GM21367 (cell line): ENCODE measurements at regions not wholly inside any gene's neighbourhood (a gene's known extent, or its start where the extent isn't known, plus 50 kb on each side); places are given as distances from the start of the nearest gene placed in this dataset.

Experiments
- ATAC-seq: cut with Tn5 transposase; IDR thresholded peaks from one replicate; pipeline ENCODE4 v1.9.1; 2021; ENCODE audit not compliant: unreplicated experiment

DNA sequence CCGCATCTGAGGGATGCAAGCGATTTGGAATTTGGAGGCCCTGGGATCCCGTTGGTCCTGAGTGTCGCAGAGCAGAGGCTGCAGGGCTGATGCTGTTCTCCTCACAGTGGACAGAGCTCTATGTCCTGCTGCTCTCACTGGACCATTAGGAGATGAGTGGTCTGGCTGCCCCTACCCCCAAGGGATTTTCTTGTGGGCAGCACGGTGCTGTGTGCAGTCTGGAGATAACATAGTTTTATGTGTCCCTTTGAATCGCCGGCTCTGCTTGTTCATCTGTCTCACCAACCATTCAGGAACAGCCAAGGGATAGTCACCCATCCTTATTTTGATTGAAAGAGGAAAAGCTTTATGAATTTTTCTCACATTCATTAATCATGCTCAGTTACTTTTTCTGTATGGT lies 49.9 kb downstream of the CHRM3 start:
- ATAC-seq, result no peak

DNA sequence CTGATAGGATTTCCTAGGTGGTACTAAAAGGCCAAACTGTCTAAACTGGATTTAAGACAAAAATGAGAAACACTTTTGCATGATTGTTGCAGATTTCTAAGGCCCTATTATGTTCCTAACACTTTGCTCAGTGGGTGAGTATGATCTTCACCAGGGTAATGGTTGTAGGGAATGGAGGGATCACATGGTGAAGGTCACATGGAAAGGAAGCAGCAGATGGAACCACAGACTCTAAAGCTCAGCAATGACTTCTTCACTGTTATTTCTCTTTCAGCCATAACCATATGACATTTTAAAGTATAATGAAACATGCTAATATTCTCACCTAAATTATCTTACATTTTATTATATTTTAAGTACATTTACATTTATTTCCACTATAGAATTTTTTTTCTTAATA lies 51.5 kb downstream of the CHRM3 start:
- no peak for ATAC-seq

DNA sequence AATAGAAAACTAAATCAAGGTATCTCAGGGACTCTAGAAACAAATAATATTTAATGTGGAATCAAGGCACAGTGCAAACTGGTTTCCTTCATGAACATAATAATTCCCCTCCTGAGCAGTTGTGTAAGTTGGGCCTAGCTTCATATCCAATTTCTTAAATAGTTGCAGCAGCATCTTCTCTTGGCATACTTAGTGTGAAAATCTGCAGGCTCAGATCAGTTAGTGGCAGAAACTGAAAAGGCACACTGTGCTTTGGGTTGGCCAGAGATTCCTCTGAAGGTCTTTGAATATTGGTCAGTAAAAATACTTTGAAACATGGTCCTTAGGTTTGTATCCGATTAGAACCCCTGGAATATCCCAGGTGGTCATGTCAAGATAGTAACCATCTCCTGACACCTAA lies 52.5 kb downstream of the CHRM3 start:
- no peak for ATAC-seq

DNA sequence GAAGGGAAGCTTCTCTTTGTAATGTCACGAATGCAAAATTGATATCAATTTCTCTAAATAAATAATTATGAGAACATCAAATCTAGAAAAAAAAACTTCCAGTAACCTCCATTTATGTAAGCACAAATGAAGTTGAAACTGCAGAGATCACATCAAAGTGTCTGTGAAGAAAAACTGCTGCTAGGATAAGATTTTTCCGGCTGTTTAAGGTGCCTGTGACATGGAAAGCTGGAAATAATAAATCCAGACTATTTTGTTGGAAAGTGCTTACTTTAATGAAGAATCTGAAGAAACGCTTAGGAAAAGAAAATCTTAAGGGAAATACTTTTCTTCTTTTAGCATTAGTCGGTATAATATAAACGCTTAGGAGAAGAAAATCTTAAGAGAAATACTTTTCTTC lies 57.0 kb downstream of the CHRM3 start:
- ATAC-seq, result no peak

DNA sequence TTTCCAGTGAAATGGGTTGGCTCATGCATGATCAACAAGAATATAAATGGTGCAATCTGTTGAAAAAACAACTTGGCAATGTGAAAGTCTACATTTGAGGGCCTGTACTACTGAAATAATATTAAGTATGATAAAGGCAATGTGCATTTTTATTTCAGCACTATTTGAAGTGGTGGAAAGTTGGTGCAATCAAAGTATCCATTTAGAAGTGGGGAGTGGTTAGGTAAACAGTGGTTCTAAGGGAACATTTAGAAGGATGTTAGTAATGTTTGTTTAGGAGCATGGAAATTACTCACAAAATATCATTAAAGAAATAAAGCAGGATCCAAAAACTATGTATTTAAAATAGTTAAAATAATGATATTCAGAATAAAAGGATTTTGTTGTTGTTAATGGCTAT lies 60.2 kb downstream of the CHRM3 start:
- ATAC-seq, result no peak

DNA sequence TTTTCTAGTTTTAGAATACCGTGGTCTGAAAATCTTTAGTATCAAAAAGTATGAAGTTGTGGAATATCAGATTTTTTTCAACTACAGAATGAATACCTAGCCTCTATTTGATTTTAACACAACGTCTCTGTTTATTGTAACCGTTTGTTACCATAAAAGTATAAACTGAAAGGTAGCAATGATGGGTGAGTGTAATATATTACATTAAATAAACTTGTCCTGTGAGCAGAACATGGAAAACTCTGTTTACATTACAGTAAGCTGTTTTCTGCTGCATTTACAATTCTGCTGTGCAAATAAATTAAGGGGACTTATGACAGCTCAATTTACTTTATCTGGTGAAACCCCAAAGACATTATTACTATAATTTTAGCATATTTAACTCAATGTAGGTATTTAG lies 62.5 kb downstream of the CHRM3 start:
- ATAC-seq, result no peak

DNA sequence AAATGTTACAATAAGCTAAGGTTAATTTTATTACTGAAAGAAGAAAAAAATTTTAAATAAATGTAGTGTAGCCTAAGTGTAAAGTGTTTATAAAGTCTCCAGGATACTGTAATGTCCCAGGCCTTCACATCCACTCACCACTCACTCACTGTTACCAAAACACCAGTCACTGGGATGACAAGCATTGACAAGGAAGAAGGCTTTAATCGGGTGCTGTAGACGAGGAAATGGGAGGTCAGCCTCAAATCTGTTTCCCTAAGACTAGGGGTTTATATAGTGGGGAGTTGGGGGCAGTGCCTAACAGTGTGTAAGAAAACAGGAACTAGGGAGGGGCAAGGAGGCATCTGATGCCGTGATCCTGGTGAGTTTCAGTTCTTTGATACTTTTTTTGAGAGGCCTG lies 69.4 kb downstream of the CHRM3 start:
- ATAC-seq, result no peak

DNA sequence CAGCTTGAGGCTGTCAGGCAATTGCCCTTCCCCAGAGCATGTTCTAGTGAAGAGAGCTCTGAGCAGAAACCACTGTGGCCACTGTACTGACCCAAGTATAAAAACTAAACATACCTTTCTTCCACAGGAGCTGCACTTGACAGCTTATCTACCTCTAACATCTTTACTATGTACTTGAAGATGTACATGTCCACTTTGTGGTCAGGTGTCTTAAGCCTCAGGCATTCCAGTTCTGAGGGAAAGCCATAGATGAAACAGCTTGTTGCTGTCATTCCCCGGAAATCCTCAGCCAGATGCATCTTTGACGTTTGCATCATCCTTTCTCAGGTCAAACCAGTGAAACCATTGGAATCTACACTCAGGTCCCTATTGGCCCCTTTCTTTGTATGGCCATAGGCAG lies 70.4 kb downstream of the CHRM3 start:
- no peak for ATAC-seq

DNA sequence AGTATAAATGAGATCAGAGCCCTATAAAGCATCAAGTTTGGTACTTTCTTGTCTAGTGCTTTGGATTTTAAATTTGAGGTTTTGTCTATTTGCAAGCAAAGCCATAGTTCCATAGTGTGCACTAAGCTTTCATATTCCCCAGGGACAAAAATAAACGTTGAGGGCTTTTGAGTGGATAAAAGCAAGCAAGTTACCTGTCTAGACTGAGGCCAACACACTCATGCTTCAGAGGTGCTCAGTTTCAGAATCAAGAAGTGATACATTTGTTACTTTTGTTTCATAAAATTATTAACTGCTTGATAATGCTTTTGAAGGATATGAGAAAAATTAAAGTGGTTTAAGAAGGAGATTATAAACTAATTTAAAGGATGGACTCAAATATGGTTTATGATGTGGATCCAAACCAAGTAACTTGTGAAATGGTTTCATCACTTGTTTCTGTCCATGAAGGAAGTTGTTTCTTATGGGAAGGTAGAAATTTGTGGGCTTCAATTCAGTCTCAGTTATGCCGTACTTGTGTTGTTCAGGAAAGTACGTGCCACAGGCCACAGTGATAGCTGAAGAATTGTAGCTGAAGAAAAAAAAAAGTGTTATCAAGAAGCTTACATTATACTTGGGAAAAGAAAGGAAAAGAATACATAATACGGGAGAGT lies 71.2 kb downstream of the CHRM3 start:
- ATAC-seq, result no peak

DNA sequence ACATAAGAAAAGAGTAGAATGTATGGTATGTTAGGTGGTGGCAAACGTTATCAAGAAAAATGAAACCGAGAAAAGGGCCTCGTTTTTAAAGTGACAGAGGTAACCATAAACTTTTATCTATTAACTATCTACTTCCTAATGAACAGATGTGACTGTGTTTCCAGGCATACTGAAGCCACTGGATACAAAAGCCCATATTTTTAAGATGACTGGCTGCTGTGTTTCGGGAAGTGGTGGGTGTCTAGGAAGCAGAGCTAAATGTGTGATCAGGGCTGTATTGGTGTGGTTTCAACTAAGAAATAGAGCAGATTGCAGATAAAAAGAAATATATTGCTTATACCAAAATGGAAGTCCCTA lies 71.8 kb downstream of the CHRM3 start:
- no peak for ATAC-seq

DNA sequence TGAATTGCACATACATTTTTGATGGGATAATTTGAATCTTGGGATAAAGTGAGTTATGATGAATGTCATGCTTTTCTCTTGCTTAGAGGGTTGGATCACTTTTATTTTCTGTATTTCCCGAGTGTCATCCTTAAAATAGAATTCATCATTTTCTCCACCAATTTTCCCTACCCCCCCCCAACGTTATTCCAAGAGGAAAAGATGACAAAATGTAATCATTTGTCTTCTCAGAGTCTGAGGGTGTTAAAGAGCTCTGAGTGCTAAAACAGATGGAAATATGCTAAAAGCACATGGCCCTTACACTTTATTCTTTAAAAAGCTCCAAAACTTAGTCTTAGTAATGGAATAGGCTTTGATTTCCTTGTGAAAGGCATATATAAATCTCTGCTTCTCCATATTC lies 81.4 kb downstream of the CHRM3 start:
- ATAC-seq, result no peak

DNA sequence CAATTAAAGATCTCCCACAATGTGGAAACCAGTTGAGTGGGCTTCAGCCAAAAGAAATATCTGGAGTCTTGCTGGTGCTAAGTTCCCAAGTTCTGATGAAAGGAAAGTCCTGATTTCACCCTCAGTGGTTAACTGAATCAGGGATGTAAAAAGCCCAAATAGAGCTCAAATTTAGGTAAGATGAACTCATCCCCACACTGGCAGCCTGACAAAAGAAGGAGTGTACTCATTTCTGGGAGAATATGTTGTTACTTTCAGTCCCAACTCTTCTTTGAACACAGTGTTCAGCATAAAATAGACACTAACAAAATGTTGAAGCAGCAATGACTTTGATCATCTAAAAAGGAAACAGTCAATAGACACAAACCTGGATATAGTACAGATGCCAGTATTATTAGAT lies 91.7 kb downstream of the CHRM3 start:
- ATAC-seq, result no peak

DNA sequence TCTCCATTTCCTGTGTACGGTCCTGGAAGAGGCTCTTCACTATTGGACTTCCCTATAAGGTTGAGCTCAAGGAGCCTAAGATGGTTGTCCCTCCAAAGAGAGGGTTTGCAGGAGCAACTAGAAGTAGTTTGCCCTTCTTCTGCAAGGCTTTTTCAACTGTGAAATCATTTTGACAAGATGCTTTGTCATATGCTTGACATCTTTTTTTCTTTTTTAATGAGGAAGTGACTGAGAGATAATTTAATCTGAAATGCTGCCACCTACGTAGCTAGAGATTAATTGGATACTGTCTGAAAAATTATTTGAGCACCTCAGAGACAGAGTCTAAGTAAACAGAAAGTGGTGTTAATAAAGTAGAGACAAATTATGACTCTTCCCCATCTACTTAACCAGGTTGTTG lies 97.0 kb downstream of the CHRM3 start:
- no peak for ATAC-seq

DNA sequence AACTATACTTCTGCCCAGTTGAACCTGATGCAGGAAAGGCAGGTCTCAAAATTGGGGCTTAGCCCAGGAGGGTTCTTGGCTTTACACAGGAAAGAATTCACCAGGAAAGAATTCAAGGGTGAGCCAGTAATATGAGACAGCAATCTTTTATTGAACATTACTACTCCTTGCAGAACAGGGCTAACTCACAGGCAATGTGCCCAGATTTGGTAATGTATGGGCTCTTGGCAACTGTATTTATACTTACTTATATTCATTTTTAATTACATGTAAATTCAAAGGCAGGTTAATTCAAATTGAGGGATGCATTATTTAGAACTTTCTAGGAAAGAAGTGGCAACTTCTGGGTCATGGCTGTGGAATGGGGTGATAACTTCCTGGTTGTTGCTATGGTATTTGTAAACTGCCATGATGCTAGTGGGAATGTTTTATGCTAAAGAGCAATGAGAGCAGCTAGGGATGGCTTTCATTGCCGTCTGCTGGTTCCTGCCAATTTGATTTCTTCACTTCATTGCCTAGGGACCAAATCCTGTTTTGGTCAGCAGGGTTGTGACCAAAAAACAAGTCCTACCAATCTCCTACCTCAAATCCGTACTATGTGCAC lies 107.5 kb downstream of the CHRM3 start:
- ATAC-seq, result no peak

DNA sequence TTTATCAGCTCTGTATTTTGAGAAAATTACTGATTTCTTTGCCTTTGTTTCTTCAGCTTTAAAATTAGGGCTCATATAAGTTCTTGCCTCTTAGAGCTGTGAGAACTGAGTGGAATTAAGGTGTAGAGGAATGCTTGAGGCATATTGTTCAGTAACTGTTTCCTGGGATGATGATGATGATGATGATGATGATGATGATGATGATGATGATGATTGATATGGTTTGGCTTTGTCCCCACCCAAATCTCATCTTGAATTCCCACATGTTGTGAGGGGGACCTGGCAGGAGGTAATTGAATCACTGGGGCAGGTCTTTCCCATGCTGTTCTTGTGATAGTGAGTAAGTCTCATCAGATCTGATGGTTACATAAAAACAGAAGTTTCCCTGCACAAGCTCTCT lies 118.7 kb downstream of the CHRM3 start:
- ATAC-seq, result no peak

DNA sequence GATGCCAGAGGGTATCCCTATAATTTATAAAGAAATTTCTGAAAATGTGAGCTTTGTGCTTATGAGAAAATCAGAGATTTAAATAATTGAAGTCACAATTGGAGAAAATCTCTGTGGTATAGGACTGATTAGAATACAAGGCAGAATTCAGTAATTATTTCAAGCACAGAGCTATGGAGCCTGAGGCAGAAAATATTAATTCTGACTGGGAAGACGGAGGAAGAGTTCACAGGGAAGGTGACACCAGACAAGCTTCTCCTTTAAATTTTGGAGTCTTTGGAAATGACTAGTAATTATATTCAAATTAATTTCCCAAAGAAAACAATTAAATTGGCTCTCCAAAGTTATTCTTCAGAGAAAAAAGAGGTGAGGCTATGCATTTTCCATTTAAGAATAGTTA lies 121.5 kb downstream of the CHRM3 start:
- no peak for ATAC-seq

DNA sequence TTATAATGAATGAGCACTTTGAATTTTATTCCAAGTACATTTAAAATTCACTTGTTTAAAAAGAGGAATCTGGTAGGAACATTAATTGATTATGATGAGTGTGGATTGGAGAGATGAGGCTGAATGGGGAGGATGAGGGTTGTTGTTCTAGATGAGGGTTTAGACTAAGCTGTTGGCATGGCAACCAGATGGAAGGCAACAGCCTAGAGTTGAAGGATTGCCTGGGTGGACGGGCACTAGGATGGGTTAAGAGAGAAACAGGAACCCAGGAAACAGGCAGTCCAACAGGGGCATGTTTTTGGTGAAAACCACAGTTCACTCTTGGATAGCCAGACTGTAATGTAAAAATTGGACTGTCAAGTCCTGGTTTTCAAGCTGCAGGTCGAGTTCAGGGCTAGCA lies 125.5 kb downstream of the CHRM3 start:
- ATAC-seq, result no peak

DNA sequence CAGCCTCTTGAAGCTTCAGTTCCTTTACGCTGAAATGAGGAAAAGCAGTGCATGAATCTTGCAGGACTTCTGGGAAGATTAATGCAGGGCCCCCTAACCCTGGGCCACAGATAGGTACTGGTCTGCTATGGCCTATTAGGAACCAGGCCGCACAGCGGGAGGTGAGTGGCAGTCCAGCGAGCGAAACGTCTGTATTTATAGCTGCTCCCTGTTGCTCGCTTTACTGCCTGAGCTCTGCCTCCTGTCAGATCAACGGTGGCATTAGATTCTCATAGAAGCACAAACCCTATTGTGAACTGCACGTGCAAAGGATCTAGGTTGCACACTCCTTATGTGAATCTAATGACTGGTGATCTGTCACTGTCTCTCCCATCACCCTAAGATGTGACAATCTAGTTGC lies 130.2 kb downstream of the CHRM3 start:
- no peak for ATAC-seq

DNA sequence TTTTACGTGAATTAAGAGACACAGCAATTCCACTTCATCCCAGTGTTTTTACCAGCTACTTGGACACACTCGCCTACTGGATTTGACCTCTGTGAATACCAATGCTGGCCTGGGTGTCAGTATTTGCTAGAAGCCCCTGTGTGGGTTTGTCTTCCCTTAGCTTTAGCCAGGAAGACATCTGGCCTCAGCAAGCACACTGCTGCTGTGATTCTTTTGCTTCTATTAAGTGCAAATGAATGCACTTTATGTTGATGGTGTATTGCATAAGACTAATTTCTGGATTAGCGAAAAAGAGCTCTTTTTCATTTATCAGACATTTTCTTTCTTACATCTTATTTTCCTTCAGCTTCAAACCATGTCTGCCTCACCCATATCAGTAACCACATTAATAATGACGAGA lies 140.0 kb downstream of the CHRM3 start:
- ATAC-seq, result no peak

DNA sequence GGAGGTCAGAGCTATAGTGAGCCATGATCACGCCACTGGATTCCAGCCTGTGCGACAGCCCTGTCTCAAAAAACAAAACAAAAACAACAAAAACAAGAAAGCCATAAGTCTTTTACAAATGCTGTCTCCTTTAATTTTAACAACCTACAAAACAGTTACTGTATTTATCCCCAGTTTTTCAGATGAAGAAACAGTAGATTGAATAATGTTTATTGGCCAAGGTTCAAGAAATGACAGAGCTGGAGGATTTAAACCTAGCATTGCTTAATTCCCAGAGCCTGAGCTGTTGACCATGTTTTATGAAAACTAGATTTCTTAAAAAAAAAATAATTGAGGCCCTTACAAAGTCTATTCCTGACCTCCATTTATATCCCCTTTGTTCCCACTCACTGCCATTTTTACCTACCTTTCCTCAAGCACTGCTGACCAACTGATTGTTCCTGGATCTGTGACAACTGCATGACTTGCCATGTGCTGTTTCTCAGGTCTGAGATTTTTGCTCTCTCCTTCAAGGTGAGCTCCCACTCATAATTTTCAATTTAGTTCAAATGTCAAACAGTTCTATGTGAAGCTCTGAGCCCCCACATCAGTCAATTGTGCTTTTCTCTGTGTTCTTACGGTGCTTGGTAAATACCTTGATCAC lies 140.8 kb downstream of the CHRM3 start:
- ATAC-seq, result no peak

DNA sequence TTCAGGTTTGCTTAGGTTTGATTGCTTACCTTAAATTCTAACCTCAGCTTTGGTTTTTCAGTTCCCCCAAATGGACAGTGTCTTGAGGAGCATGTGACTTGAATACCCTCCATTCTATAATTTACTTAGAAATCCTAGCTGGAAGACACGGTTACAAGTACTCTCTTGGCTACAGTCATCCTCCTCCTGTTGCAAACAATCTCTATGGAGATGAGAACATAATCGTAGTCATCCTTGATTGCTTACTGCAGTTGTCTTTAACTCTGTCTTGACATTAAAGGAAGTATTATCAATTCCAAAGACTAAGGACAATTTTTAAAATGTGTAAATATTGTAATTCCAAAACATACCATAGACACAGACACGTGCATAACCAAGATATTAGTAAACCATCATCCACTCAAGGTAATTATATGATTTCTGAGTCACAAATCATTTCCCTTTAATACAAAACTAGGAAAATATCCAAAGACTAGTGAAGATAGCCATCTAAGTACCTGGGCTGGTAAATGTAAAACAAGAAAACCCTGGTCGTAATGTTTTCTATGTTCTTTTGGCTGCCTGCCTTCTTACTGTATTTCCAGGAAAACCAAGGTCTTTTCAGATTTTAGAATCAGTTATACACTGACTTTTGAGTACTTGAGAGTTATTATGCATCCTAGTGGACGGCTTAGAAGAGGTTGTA lies 149.9 kb downstream of the CHRM3 start:
- ATAC-seq, result no peak

DNA sequence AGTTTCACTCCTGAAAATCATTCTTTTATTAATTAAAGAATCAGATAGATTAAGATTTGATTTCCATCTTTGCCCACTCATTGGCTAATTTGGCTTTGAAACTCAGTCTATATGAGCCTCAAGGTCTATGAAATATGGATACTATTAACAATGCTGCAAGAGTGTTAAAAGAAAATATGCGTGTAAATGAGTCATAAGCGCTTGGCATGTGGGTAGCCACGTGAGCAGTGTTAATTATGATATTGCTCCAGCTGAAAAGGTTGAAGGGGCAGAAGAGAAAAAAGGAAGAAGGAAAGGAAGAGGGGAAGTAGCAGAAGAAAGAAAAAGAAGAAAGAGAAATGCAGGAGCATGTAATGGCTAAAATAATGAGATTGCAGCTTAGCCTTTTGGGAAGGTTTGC lies 151.4 kb downstream of the CHRM3 start:
- no peak for ATAC-seq
